GM23338 (cell line): ENCODE measurements at regions not wholly inside any gene's neighbourhood (a gene's known extent, or its start where the extent isn't known, plus 50 kb on each side); places are given as distances from the start of the nearest gene placed in this dataset.

ENCODE experiments used
- ATAC-seq: fragments of 200-7000 bp; cut with Tn5 transposase; 3 replicates; pipeline ENCODE4 v1.9.1; 2020
- DNase-seq: peaks from one replicate; pipeline ENCODE4 v3.0.0-alpha.2; 2015; ENCODE audit warnings: low spot score
- H2AFZ ChIP-seq: fragments of 200-600 bp; sonication (generic); 2 replicates; pipeline ENCODE4 v1.8.0; 2016; ENCODE audit warnings: antibody characterized with exemption, mild to moderate bottlenecking, moderate library complexity
- H3F3A ChIP-seq: fragments of 200-600 bp; sonication (generic); replicated peaks from 2 replicates; pipeline ENCODE4 v1.8.0; 2017; ENCODE audit warnings: antibody characterized with exemption, mixed run types, low read depth
- H3K27ac ChIP-seq: fragments of 200-600 bp; sonication (generic); 2 replicates; pipeline ENCODE4 v1.6.1; 2016; ENCODE audit warnings: low read depth
- H3K27me3 ChIP-seq: fragments of 200-600 bp; sonication (generic); 2 replicates; pipeline ENCODE4 v1.8.0; 2016; ENCODE audit warnings: mild to moderate bottlenecking, mixed run types, moderate library complexity; ENCODE audit not compliant: insufficient read depth
- H3K36me3 ChIP-seq: fragments of 200-600 bp; sonication (generic); 2 replicates; pipeline ENCODE4 v1.8.0; 2016; ENCODE audit warnings: mild to moderate bottlenecking; ENCODE audit not compliant: insufficient read depth
- H3K4me1 ChIP-seq: fragments of 200-600 bp; sonication (generic); 2 replicates; pipeline ENCODE4 v1.8.0; 2016; ENCODE audit warnings: mild to moderate bottlenecking, moderate library complexity; ENCODE audit not compliant: insufficient read depth
- H3K4me2 ChIP-seq: fragments of 200-600 bp; sonication (generic); 2 replicates; pipeline ENCODE4 v1.7.1; 2017; ENCODE audit warnings: mixed run types
- H3K4me3 ChIP-seq: fragments of 200-600 bp; sonication (generic); 2 replicates; pipeline ENCODE4 v1.6.1; 2016; ENCODE audit warnings: mixed run types
- H3K79me2 ChIP-seq: fragments of 200-600 bp; sonication (generic); replicated peaks from 2 replicates; pipeline ENCODE4 v1.8.0; 2017; ENCODE audit warnings: mild to moderate bottlenecking; ENCODE audit not compliant: insufficient read depth
- H3K9me2 ChIP-seq: fragments of 200-600 bp; sonication (generic); 2 replicates; pipeline ENCODE4 v1.8.0; 2017; ENCODE audit not compliant: insufficient read depth
- H4K20me1 ChIP-seq: fragments of 200-600 bp; sonication (generic); replicated peaks from 2 replicates; pipeline ENCODE4 v1.8.0; 2017; ENCODE audit warnings: mild to moderate bottlenecking; ENCODE audit not compliant: insufficient read depth
- H3K27ac Mint-ChIP-seq: 2 replicates; pipeline ENCODE4 v1.8.0; 2020; ENCODE audit warnings: inconsistent platforms, mild to moderate bottlenecking, moderate library complexity, mixed read lengths
- H3K27me3 Mint-ChIP-seq: 3 replicates; pipeline ENCODE4 v1.8.0; 2022; ENCODE audit warnings: low read depth, mild to moderate bottlenecking, moderate library complexity, mixed read lengths, inconsistent platforms; ENCODE audit not compliant: insufficient read depth, poor library complexity
- H3K36me3 Mint-ChIP-seq: 3 replicates; pipeline ENCODE4 v1.8.0; 2021; ENCODE audit warnings: low read depth, mild to moderate bottlenecking, inconsistent platforms, moderate library complexity, mixed read lengths
- H3K4me1 Mint-ChIP-seq: 3 replicates; pipeline ENCODE4 v1.8.0; 2020; ENCODE audit warnings: mild to moderate bottlenecking, inconsistent platforms, mixed read lengths
- H3K4me3 Mint-ChIP-seq: 3 replicates; pipeline ENCODE4 v1.8.0; 2021; ENCODE audit warnings: moderate library complexity, mild to moderate bottlenecking, inconsistent platforms, mixed read lengths
- H3K9me3 Mint-ChIP-seq: 3 replicates; pipeline ENCODE4 v1.8.0; 2020; ENCODE audit warnings: moderate library complexity, mild to moderate bottlenecking, inconsistent platforms, mixed read lengths
- CREB1 ChIP-seq: fragments of 250-450 bp; sonication (Bioruptor Pico); IDR thresholded peaks from 2 replicates; pipeline ENCODE4 v1.5.0; 2020; ENCODE audit warnings: low read depth, mild to moderate bottlenecking, moderate library complexity
- EZH2 ChIP-seq: fragments of 200-600 bp; sonication (generic); IDR thresholded peaks from one replicate; pipeline ENCODE4 v1.8.0; 2017; ENCODE audit warnings: antibody characterized with exemption, mild to moderate bottlenecking, low read depth; ENCODE audit not compliant: unreplicated experiment
- JUNB ChIP-seq: IDR thresholded peaks from one replicate; pipeline ENCODE4 v1.6.1; 2016; ENCODE audit warnings: antibody characterized with exemption; ENCODE audit not compliant: unreplicated experiment
- NANOG ChIP-seq: IDR thresholded peaks from 2 replicates; pipeline ENCODE4 v1.6.1; 2016; ENCODE audit warnings: antibody characterized with exemption, borderline replicate concordance
- POLR2AphosphoS5 ChIP-seq: IDR thresholded peaks from 2 replicates; pipeline ENCODE4 v1.6.1; 2016; ENCODE audit warnings: antibody characterized with exemption, low read depth
- STAT1 ChIP-seq: IDR thresholded peaks from one replicate; pipeline ENCODE4 v1.6.1; 2016; ENCODE audit warnings: antibody characterized with exemption; ENCODE audit not compliant: unreplicated experiment
- ZNF331 ChIP-seq: fragments of 250-450 bp; sonication (Bioruptor Pico); IDR thresholded peaks from 2 replicates; pipeline ENCODE4 v1.5.0; 2020; ENCODE audit warnings: low read depth, mild to moderate bottlenecking, moderate library complexity
- TF ChIP-seq, protein P1 (sequence below): fragments of 250-450 bp; sonication (Bioruptor Pico); IDR thresholded peaks from 2 replicates; pipeline ENCODE4 v1.5.0; 2020; ENCODE audit warnings: mild to moderate bottlenecking, moderate library complexity
- TF ChIP-seq, protein P2 (sequence below): IDR thresholded peaks from one replicate; pipeline ENCODE4 v1.6.1; 2018; ENCODE audit warnings: antibody characterized with exemption; ENCODE audit not compliant: unreplicated experiment
- TF ChIP-seq, protein P3 (sequence below), 2 experiments: fragments of 200-600 bp in 1 of 2; sonication (generic) in 1 of 2; conservative IDR thresholded peaks; 2 replicates each; pipeline versions ENCODE4 v1.5.1 to v1.6.1; 2016 to 2017; ENCODE audit warnings: antibody characterized with exemption in 2 of 2, low read depth in 2 of 2, mild to moderate bottlenecking in 2 of 2, moderate library complexity in 1 of 2
- TF ChIP-seq, protein P4 (sequence below): IDR thresholded peaks from 2 replicates; pipeline ENCODE4 v1.6.1; 2016; ENCODE audit warnings: antibody characterized with exemption

DNA sequence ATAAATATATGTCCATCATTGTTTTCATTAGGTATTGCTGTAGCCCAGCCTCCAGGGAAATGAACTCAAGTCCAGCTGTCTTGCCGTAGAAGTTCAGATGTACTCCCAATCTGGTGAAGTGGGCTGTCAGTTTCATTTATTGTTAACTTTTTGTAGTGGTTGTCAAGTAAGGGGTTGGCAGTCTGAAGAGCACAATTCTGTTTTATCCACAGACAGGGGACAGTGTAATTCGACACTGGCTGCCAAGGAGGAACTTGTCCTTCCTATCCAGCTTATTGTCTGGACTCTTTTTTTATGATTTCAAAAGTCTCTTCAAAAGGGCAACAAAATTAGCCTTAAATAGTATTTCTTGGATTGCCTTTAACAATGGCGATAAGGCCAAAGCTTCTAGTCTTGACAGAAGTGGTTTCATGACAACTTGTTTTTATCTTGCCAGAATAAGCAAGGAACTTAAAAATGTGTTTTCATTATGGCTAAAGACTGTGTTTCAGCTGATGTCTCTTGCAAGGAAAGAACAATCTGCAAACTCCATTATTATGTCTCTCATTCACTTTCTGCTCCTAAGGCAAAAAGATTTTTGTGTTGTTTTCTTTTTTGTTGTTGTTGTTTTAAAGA, 73.9 kb upstream of the TANC2 start:
- no peak overlapping the region for H3K4me3 Mint-ChIP-seq
- peaks cover 3% of the 10 kb centered on the region; the same call in 2 of the 3 replicates for H3K9me3 Mint-ChIP-seq
- no peak for DNase-seq
- no peaks in the 10 kb centered on the region for H3F3A ChIP-seq
- no peak overlapping the region; the same call in 1 of the 2 replicates for H3K27ac Mint-ChIP-seq
- H3K4me3 ChIP-seq, result no peak overlapping the region
- no peaks in the 10 kb centered on the region for H3K36me3 Mint-ChIP-seq
- no peaks in the 10 kb centered on the region for H3K79me2 ChIP-seq
- H3K27ac ChIP-seq, result no peak overlapping the region
- no peak for TF ChIP-seq POLR2AphosphoS5
- TF ChIP-seq CREB1 (CRISPR knock-in tag), result no peak
- no peak for TF ChIP-seq ZNF331
- TF ChIP-seq JUNB, result no peak
- TF ChIP-seq, protein P1, sequence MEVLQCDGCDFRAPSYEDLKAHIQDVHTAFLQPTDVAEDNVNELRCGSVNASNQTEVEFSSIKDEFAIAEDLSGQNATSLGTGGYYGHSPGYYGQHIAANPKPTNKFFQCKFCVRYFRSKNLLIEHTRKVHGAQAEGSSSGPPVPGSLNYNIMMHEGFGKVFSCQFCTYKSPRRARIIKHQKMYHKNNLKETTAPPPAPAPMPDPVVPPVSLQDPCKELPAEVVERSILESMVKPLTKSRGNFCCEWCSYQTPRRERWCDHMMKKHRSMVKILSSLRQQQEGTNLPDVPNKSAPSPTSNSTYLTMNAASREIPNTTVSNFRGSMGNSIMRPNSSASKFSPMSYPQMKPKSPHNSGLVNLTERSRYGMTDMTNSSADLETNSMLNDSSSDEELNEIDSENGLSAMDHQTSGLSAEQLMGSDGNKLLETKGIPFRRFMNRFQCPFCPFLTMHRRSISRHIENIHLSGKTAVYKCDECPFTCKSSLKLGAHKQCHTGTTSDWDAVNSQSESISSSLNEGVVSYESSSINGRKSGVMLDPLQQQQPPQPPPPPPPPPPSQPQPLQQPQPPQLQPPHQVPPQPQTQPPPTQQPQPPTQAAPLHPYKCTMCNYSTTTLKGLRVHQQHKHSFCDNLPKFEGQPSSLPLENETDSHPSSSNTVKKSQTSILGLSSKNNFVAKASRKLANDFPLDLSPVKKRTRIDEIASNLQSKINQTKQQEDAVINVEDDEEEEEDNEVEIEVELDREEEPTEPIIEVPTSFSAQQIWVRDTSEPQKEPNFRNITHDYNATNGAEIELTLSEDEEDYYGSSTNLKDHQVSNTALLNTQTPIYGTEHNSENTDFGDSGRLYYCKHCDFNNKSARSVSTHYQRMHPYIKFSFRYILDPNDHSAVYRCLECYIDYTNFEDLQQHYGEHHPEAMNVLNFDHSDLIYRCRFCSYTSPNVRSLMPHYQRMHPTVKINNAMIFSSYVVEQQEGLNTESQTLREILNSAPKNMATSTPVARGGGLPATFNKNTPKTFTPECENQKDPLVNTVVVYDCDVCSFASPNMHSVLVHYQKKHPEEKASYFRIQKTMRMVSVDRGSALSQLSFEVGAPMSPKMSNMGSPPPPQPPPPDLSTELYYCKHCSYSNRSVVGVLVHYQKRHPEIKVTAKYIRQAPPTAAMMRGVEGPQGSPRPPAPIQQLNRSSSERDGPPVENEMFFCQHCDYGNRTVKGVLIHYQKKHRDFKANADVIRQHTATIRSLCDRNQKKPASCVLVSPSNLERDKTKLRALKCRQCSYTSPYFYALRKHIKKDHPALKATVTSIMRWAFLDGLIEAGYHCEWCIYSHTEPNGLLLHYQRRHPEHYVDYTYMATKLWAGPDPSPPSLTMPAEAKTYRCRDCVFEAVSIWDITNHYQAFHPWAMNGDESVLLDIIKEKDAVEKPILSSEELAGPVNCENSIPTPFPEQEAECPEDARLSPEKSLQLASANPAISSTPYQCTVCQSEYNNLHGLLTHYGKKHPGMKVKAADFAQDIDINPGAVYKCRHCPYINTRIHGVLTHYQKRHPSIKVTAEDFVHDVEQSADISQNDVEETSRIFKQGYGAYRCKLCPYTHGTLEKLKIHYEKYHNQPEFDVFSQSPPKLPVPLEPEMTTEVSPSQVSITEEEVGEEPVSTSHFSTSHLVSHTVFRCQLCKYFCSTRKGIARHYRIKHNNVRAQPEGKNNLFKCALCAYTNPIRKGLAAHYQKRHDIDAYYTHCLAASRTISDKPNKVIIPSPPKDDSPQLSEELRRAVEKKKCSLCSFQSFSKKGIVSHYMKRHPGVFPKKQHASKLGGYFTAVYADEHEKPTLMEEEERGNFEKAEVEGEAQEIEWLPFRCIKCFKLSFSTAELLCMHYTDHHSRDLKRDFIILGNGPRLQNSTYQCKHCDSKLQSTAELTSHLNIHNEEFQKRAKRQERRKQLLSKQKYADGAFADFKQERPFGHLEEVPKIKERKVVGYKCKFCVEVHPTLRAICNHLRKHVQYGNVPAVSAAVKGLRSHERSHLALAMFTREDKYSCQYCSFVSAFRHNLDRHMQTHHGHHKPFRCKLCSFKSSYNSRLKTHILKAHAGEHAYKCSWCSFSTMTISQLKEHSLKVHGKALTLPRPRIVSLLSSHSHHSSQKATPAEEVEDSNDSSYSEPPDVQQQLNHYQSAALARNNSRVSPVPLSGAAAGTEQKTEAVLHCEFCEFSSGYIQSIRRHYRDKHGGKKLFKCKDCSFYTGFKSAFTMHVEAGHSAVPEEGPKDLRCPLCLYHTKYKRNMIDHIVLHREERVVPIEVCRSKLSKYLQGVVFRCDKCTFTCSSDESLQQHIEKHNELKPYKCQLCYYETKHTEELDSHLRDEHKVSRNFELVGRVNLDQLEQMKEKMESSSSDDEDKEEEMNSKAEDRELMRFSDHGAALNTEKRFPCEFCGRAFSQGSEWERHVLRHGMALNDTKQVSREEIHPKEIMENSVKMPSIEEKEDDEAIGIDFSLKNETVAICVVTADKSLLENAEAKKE, result no peak
- no peak for TF ChIP-seq STAT1
- TF ChIP-seq, protein P2, sequence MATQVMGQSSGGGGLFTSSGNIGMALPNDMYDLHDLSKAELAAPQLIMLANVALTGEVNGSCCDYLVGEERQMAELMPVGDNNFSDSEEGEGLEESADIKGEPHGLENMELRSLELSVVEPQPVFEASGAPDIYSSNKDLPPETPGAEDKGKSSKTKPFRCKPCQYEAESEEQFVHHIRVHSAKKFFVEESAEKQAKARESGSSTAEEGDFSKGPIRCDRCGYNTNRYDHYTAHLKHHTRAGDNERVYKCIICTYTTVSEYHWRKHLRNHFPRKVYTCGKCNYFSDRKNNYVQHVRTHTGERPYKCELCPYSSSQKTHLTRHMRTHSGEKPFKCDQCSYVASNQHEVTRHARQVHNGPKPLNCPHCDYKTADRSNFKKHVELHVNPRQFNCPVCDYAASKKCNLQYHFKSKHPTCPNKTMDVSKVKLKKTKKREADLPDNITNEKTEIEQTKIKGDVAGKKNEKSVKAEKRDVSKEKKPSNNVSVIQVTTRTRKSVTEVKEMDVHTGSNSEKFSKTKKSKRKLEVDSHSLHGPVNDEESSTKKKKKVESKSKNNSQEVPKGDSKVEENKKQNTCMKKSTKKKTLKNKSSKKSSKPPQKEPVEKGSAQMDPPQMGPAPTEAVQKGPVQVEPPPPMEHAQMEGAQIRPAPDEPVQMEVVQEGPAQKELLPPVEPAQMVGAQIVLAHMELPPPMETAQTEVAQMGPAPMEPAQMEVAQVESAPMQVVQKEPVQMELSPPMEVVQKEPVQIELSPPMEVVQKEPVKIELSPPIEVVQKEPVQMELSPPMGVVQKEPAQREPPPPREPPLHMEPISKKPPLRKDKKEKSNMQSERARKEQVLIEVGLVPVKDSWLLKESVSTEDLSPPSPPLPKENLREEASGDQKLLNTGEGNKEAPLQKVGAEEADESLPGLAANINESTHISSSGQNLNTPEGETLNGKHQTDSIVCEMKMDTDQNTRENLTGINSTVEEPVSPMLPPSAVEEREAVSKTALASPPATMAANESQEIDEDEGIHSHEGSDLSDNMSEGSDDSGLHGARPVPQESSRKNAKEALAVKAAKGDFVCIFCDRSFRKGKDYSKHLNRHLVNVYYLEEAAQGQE, result no peak
- no peak for TF ChIP-seq EZH2
- TF ChIP-seq, protein P3, sequence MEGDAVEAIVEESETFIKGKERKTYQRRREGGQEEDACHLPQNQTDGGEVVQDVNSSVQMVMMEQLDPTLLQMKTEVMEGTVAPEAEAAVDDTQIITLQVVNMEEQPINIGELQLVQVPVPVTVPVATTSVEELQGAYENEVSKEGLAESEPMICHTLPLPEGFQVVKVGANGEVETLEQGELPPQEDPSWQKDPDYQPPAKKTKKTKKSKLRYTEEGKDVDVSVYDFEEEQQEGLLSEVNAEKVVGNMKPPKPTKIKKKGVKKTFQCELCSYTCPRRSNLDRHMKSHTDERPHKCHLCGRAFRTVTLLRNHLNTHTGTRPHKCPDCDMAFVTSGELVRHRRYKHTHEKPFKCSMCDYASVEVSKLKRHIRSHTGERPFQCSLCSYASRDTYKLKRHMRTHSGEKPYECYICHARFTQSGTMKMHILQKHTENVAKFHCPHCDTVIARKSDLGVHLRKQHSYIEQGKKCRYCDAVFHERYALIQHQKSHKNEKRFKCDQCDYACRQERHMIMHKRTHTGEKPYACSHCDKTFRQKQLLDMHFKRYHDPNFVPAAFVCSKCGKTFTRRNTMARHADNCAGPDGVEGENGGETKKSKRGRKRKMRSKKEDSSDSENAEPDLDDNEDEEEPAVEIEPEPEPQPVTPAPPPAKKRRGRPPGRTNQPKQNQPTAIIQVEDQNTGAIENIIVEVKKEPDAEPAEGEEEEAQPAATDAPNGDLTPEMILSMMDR (conservative IDR thresholded peaks at IDR 0.05; ENCODE audit: low read depth in 2 of 2), result no peak
- TF ChIP-seq NANOG, result no peak
- TF ChIP-seq, protein P4, sequence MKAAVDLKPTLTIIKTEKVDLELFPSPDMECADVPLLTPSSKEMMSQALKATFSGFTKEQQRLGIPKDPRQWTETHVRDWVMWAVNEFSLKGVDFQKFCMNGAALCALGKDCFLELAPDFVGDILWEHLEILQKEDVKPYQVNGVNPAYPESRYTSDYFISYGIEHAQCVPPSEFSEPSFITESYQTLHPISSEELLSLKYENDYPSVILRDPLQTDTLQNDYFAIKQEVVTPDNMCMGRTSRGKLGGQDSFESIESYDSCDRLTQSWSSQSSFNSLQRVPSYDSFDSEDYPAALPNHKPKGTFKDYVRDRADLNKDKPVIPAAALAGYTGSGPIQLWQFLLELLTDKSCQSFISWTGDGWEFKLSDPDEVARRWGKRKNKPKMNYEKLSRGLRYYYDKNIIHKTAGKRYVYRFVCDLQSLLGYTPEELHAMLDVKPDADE, result no peak
- H3K9me2 ChIP-seq, result no peaks in the 10 kb centered on the region
- peaks cover 24% of the 10 kb centered on the region for H3K4me1 ChIP-seq
- H3K27me3 Mint-ChIP-seq, result peaks cover 3% of the 10 kb centered on the region
- no peaks in the 10 kb centered on the region for H3K36me3 ChIP-seq
- no peaks in the 10 kb centered on the region for H3K27me3 ChIP-seq
- no peaks in the 10 kb centered on the region for H4K20me1 ChIP-seq
- peak overlapping the region; percentile 30 for H3K4me2 ChIP-seq
- H2AFZ ChIP-seq, result no peak overlapping the region
- peaks cover 19% of the 10 kb centered on the region for H3K4me1 Mint-ChIP-seq
- ATAC-seq, result no peak
